ENCODE measurements at regions not wholly inside any gene's neighbourhood (a gene's known extent, or its start where the extent isn't known, plus 50 kb on each side); places are given as distances from the start of the nearest gene placed in this dataset.

DNA sequence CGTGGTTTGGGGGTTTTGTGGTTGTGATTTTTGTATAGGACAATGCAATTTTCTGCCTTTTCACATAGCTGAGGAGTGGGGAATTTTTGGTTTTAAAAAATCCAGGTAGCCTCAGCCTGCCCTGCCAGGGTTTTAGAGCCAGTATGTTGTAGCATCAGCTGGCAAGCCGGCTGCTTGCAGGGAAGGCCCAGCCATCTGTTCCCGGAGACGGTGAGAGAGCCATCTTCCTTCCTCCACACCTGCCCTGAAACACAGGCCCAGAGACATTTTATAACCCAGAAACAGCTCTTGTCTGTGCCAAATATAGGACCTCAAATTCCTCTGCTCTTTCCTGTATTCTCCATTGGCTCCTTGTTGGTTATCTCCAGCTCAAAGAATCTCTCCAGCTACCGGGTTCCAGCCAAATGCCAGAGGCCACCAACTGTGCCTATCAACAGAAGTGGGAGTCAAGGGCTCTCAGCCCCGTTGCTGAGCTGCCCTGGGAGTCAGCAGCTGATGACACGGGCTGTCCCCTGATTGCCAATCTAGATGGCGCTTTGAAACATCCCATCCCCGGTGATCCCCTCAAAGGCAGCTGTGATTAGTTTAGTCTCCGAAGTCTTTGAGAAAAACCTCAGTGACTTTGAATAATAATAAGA lies 595.2 kb downstream of the MID1IP1 start:
- POLR2A ChIA-PET = interaction anchor here (1.2 kb wide), 1 partner anchor 23 kb away, joined by 3 read pairs; no protein-coding TSS in a partner anchor
- H3K79me2 ChIP-seq (ENCODE audit: insufficient read depth) = no peaks in the 10 kb centered on the region

DNA sequence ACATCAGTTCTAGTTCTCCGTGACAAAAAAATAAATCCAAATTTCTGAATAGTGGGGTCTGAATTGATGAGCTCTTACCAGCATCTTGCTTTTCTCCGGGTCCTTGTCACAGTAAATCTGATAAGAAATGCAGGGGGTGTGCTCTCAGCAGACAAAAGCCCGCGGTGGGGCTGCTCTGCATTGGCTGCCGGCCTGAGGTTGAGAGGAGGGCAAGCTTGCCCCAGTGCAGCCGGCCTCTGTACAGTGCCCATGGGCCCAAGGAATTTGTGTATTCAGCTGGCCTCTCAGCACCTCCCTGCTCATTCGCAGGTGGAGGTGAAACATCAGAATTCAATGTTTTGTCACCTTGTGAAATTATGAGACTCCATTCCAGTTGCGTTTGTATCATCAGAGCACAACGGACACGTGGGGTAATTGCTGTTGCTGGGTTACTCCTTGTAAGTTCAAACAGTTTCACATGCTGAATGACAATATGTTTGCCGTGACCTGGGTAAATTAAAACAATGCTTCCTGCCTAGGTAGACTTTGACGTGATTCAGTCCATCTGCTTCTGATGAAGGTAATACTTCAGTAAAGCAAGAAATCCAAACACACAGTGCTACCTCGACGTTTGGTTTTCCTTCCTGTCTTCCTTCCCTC lies 596.4 kb downstream of the MID1IP1 start:
- peaks cover 0 to 3% of the 10 kb centered on the region in 2 experiments; a peak in 1 of 4 replicates for H3K4me1 ChIP-seq (ENCODE audit: control insufficient read depth in 1 of 2, insufficient read depth in 2 of 2, low read depth in 1 of 2, low read length in 1 of 2)
- H3K27ac ChIP-seq (ENCODE audit: low read depth in 2 of 2, low read length in 1 of 2) = no peak overlapping the region
- TF ChIP-seq GATA2 (CRISPR knock-in tag; IDR thresholded peaks at IDR 0.05) (peak; percentile 36; the same call in 1 of the 2 replicates), EZH2phosphoT487 (IDR thresholded peaks at IDR 0.05; ENCODE audit: borderline replicate concordance, low read depth) (no peak), USF2 (IDR thresholded peaks at IDR 0.05; ENCODE audit: borderline replicate concordance, low read depth, low read length) (no peak)
- TF ChIP-seq, protein P1, sequence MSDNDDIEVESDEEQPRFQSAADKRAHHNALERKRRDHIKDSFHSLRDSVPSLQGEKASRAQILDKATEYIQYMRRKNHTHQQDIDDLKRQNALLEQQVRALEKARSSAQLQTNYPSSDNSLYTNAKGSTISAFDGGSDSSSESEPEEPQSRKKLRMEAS (IDR thresholded peaks at IDR 0.05; ENCODE audit: low read depth) = no peak
- H3K9me3 ChIP-seq = no peaks in the 10 kb centered on the region
- H2AFZ ChIP-seq (ENCODE audit: low read depth) = no peak overlapping the region
- POLR2A ChIA-PET = interaction anchor here (1.2 kb wide), 1 partner anchor 22 kb away, joined by 3 read pairs; no protein-coding TSS in a partner anchor
- H3K36me3 ChIP-seq (replicated peaks in 1 of 2; ENCODE audit: control insufficient read depth in 1 of 2, insufficient read depth in 2 of 2, low read length in 1 of 2) = no peaks in the 10 kb centered on the region
- CTCF ChIA-PET = no interaction called here
- 27% methylated on average over 13 of the region's 14 CpGs for WGBS (ENCODE audit: low lambda C conversion rate)
- H3K9me2 ChIP-seq = no peaks in the 10 kb centered on the region
- peak; percentile 37 for DNase-seq
- H4K20me1 ChIP-seq (ENCODE audit: insufficient read depth) = no peaks in the 10 kb centered on the region
- no peak overlapping the region for H3K9ac ChIP-seq
- no peak overlapping the region for H3K4me2 ChIP-seq
- no peak overlapping the region for H3K4me3 ChIP-seq (ENCODE audit: low read depth in 2 of 2, low read length in 1 of 2)
- no peaks in the 10 kb centered on the region for H3F3A ChIP-seq (replicated peaks; ENCODE audit: insufficient read depth)
- no peaks in the 10 kb centered on the region; the same call in 1 of the 2 replicates for H3K27me3 ChIP-seq (ENCODE audit: insufficient read depth)
- H3K79me2 ChIP-seq (ENCODE audit: insufficient read depth) = no peaks in the 10 kb centered on the region

More for the DNA sequence above, 595.2 kb downstream of the MID1IP1 start:
- no peaks in the 10 kb centered on the region; the same call in 1 of the 2 replicates for H3K27me3 ChIP-seq (ENCODE audit: insufficient read depth)
- CTCF ChIA-PET = no interaction called here
- H3K9me3 ChIP-seq = no peaks in the 10 kb centered on the region
- TF ChIP-seq MEF2A (IDR thresholded peaks at IDR 0.05; ENCODE audit: borderline replicate concordance, low read depth) = no peak
- TF ChIP-seq SIN3A (IDR thresholded peaks at IDR 0.05; ENCODE audit: borderline replicate concordance, low read depth, low read length) = no peak
- no peak for TF ChIP-seq GATA2 (CRISPR knock-in tag; IDR thresholded peaks at IDR 0.05)
- no peak for TF ChIP-seq MXI1 (IDR thresholded peaks at IDR 0.05; ENCODE audit: low read depth, low read length)
- TF ChIP-seq GABPA (IDR thresholded peaks at IDR 0.05; ENCODE audit: low read depth) = no peak
- TF ChIP-seq NRF1 (IDR thresholded peaks at IDR 0.05; ENCODE audit: low read depth, low read length) = no peak
- no peak for TF ChIP-seq TAF1 (IDR thresholded peaks at IDR 0.05; ENCODE audit: borderline replicate concordance, low read depth, low read length)
- TF ChIP-seq FOSL2 (IDR thresholded peaks at IDR 0.05; ENCODE audit: borderline replicate concordance, low read depth) = no peak
- H3K27ac ChIP-seq (ENCODE audit: low read depth in 2 of 2, low read length in 1 of 2) = no peak overlapping the region
- WGBS (ENCODE audit: low lambda C conversion rate) = 34% methylated on average over 10 of the region's 10 CpGs
- H2AFZ ChIP-seq (ENCODE audit: low read depth) = no peak overlapping the region
- H4K20me1 ChIP-seq (ENCODE audit: insufficient read depth) = no peaks in the 10 kb centered on the region
- no peak overlapping the region for H3K9ac ChIP-seq
- DNase-seq = no peak
- peaks cover 0 to 3% of the 10 kb centered on the region in 2 experiments; a peak in 1 of 4 replicates for H3K4me1 ChIP-seq (ENCODE audit: control insufficient read depth in 1 of 2, insufficient read depth in 2 of 2, low read depth in 1 of 2, low read length in 1 of 2)
- no peaks in the 10 kb centered on the region for H3K9me2 ChIP-seq
- H3K4me2 ChIP-seq = no peak overlapping the region
- H3K36me3 ChIP-seq (replicated peaks in 1 of 2; ENCODE audit: control insufficient read depth in 1 of 2, insufficient read depth in 2 of 2, low read length in 1 of 2) = no peaks in the 10 kb centered on the region
- no peaks in the 10 kb centered on the region for H3F3A ChIP-seq (replicated peaks; ENCODE audit: insufficient read depth)
- H3K4me3 ChIP-seq (ENCODE audit: low read depth in 2 of 2, low read length in 1 of 2) = no peak overlapping the region
